H1 (cell line): ENCODE measurements at regions not wholly inside any gene's neighbourhood (a gene's known extent, or its start where the extent isn't known, plus 50 kb on each side); places are given as distances from the start of the nearest gene placed in this dataset.

Experiments
- CTCF ChIA-PET: fragments of 300-600 bp; sonication (Branson Sonifier 250); formaldehyde crosslinking; loops from one replicate; lab custom pipeline; 2021; ENCODE audit not compliant: partially characterized antibody; lab: Charles Lee
- POLR2A ChIA-PET: fragments of 300-600 bp; sonication (Branson Sonifier 250); formaldehyde crosslinking; loops from one replicate; lab custom pipeline; 2021; ENCODE audit warnings: inconsistent platforms; ENCODE audit not compliant: partially characterized antibody; lab: Charles Lee
- DNase-seq, 2 experiments: peaks; one replicate each; pipeline versions ENCODE4 v3.0.0 to v3.0.0-alpha.2; 2010 to 2022; ENCODE audit warnings: low spot score in 2 of 2, low read depth in 1 of 2, mixed read lengths in 1 of 2
- FAIRE-seq: peaks from 2 replicates; lab custom pipeline; 2011; peaks lifted over from hg19 to GRCh38; lab: Jason Lieb, UNC
- H2AFZ ChIP-seq: 2 replicates; pipeline ENCODE4 v1.8.1; 2012; ENCODE audit warnings: low read length, inconsistent platforms
- H2AK5ac ChIP-seq: 2 replicates; pipeline ENCODE4 v1.6.1; 2013; ENCODE audit warnings: low read depth, low read length
- H2BK120ac ChIP-seq: replicated peaks from 2 replicates; pipeline ENCODE3; 2013; ENCODE audit warnings: low read depth, low read length, inconsistent platforms
- H2BK12ac ChIP-seq: 2 replicates; pipeline ENCODE4 v1.6.1; 2013; ENCODE audit warnings: low read depth, low read length
- H2BK15ac ChIP-seq: 2 replicates; pipeline ENCODE4 v1.6.1; 2013; ENCODE audit warnings: low read length
- H2BK20ac ChIP-seq: 2 replicates; pipeline ENCODE4 v1.6.1; 2013; ENCODE audit warnings: low read length
- H2BK5ac ChIP-seq: 2 replicates; pipeline ENCODE4 v1.6.1; 2013; ENCODE audit warnings: low read depth, low read length
- H3K14ac ChIP-seq: 2 replicates; pipeline ENCODE4 v1.6.1; 2013; ENCODE audit warnings: inconsistent platforms; ENCODE audit not compliant: insufficient read length
- H3K18ac ChIP-seq: 2 replicates; pipeline ENCODE4 v1.6.1; 2013; ENCODE audit warnings: low read length; ENCODE audit errors: extremely low read depth
- H3K23ac ChIP-seq: 2 replicates; pipeline ENCODE4 v1.6.1; 2013; ENCODE audit warnings: inconsistent platforms; ENCODE audit not compliant: insufficient read length
- H3K23me2 ChIP-seq: 2 replicates; pipeline ENCODE4 v1.6.1; 2013; ENCODE audit warnings: low read depth, low read length
- H3K27ac ChIP-seq: 2 replicates; pipeline ENCODE4 v1.6.1; 2011; ENCODE audit warnings: low read depth, low read length, inconsistent platforms
- H3K27me3 ChIP-seq, 4 experiments: replicated peaks in 1 of 4; 1 replicate in 1 of 4; 2 replicates in 3 of 4; pipeline versions ENCODE4 v1.6.1 to v1.8.1; 2011 to 2013; ENCODE audit warnings: low read length in 3 of 4, mild to moderate bottlenecking in 3 of 4, inconsistent platforms in 2 of 4, mixed read lengths in 2 of 4, moderate library complexity in 1 of 4; ENCODE audit not compliant: control insufficient read depth in 3 of 4, insufficient read depth in 3 of 4; ENCODE audit errors: extremely low read depth in 1 of 4
- H3K36me3 ChIP-seq, 4 experiments: 2 replicates each; pipeline versions ENCODE4 v1.6.1 to v1.8.1; 2011 to 2013; ENCODE audit warnings: mild to moderate bottlenecking in 4 of 4, low read length in 3 of 4, moderate library complexity in 2 of 4, control low read depth in 1 of 4, inconsistent platforms in 1 of 4; ENCODE audit not compliant: insufficient read depth in 4 of 4, control insufficient read depth in 2 of 4
- H3K4ac ChIP-seq: replicated peaks from 2 replicates; pipeline ENCODE3; 2013; ENCODE audit warnings: low read length, low read depth, mixed read lengths, inconsistent platforms; ENCODE audit not compliant: insufficient read length
- H3K4me1 ChIP-seq, 4 experiments: replicated peaks in 1 of 4; 1 replicate in 1 of 4; 2 replicates in 3 of 4; pipeline versions ENCODE4 v1.6.1 to v1.8.1; 2011 to 2013; ENCODE audit warnings: low read length in 3 of 4, inconsistent platforms in 2 of 4, mixed read lengths in 1 of 4; ENCODE audit not compliant: insufficient read depth in 4 of 4, control insufficient read depth in 3 of 4
- H3K4me2 ChIP-seq, 2 experiments: 2 replicates each; pipeline versions ENCODE4 v1.6.1 to v1.8.1; 2011 to 2013; ENCODE audit warnings: low read depth in 2 of 2, low read length in 2 of 2, control low read depth in 1 of 2, inconsistent platforms in 1 of 2, mild to moderate bottlenecking in 1 of 2; ENCODE audit not compliant: insufficient read depth in 1 of 2
- H3K4me3 ChIP-seq, 4 experiments: fragments of 200-600, 300-600 bp in 1 of 4; sonication (generic), shearing (Covaris generic), sonication (Bioruptor Twin) in 1 of 4; 2 replicates each; pipeline versions ENCODE4 v1.5.1 to v1.8.1; 2011 to 2016; ENCODE audit warnings: low read length in 4 of 4, low read depth in 3 of 4, control low read depth in 2 of 4, inconsistent platforms in 2 of 4, mild to moderate bottlenecking in 2 of 4, mixed read lengths in 1 of 4, moderate library complexity in 1 of 4; ENCODE audit not compliant: insufficient read depth in 2 of 4; ENCODE audit errors: extremely low read depth in 1 of 4
- H3K56ac ChIP-seq: replicated peaks from 2 replicates; pipeline ENCODE3; 2013; ENCODE audit warnings: low read depth, mild to moderate bottlenecking, mixed read lengths, low read length, inconsistent platforms; ENCODE audit not compliant: insufficient read length
- H3K79me1 ChIP-seq: 2 replicates; pipeline ENCODE4 v1.6.1; 2013; ENCODE audit warnings: low read depth, low read length, control low read depth
- H3K79me2 ChIP-seq, 2 experiments: 2 replicates each; pipeline versions ENCODE4 v1.6.1 to v1.8.1; 2012 to 2013; ENCODE audit warnings: low read length in 2 of 2, mild to moderate bottlenecking in 2 of 2, inconsistent platforms in 1 of 2; ENCODE audit not compliant: insufficient read depth in 2 of 2, control insufficient read depth in 1 of 2
- H3K9ac ChIP-seq, 4 experiments: replicated peaks in 1 of 4; 1 replicate in 1 of 4; 2 replicates in 3 of 4; pipeline versions ENCODE4 v1.6.1 to v1.8.1; 2011 to 2013; ENCODE audit warnings: low read depth in 3 of 4, low read length in 3 of 4, control low read depth in 2 of 4, mild to moderate bottlenecking in 2 of 4, moderate library complexity in 2 of 4, inconsistent platforms in 1 of 4; ENCODE audit errors: extremely low read depth in 1 of 4
- H3K9me3 ChIP-seq, 2 experiments: 2 replicates each; pipeline versions ENCODE4 v1.6.1 to v1.8.1; 2012 to 2013; ENCODE audit warnings: mild to moderate bottlenecking in 2 of 2, moderate library complexity in 2 of 2, control low read depth in 1 of 2, inconsistent platforms in 1 of 2, low read depth in 1 of 2, low read length in 1 of 2, mixed read lengths in 1 of 2; ENCODE audit not compliant: insufficient read depth in 2 of 2
- H4K20me1 ChIP-seq, 2 experiments: replicated peaks in 1 of 2; 2 replicates each; pipeline versions ENCODE3 to v1.8.1; 2011 to 2013; ENCODE audit warnings: inconsistent platforms in 2 of 2, low read length in 2 of 2, mild to moderate bottlenecking in 1 of 2; ENCODE audit not compliant: insufficient read depth in 2 of 2, control insufficient read depth in 1 of 2
- H4K5ac ChIP-seq: 2 replicates; pipeline ENCODE4 v1.6.1; 2013; ENCODE audit warnings: low read length, low read depth, mixed read lengths, inconsistent platforms; ENCODE audit not compliant: insufficient read length
- H4K8ac ChIP-seq: 2 replicates; pipeline ENCODE4 v1.8.0; 2013; ENCODE audit warnings: mild to moderate bottlenecking, moderate library complexity, low read length, inconsistent platforms; ENCODE audit not compliant: insufficient read depth; ENCODE audit errors: extremely low read depth
- H4K91ac ChIP-seq: replicated peaks from 2 replicates; pipeline ENCODE3; 2013; ENCODE audit warnings: low read length, mixed read lengths, inconsistent platforms; ENCODE audit not compliant: insufficient read length
- GABPA ChIP-seq: IDR thresholded peaks from 2 replicates; pipeline ENCODE4 v1.6.1; 2011; ENCODE audit warnings: mild to moderate bottlenecking, low read length, moderate library complexity, borderline replicate concordance; ENCODE audit not compliant: insufficient read depth
- GTF2F1 ChIP-seq: IDR thresholded peaks from 2 replicates; pipeline ENCODE4 v1.6.1; 2012; ENCODE audit warnings: low read depth, low read length, improper control_type of control experiment, borderline replicate concordance
- RBBP5 ChIP-seq: IDR thresholded peaks from 2 replicates; pipeline ENCODE4 v1.7.1; 2012; ENCODE audit warnings: low read depth, mild to moderate bottlenecking, inconsistent platforms, low read length, moderate library complexity, borderline replicate concordance
- SIX5 ChIP-seq: IDR thresholded peaks from 2 replicates; pipeline ENCODE4 v1.6.1; 2011; ENCODE audit warnings: mild to moderate bottlenecking, low read depth, low read length
- WGBS, 2 experiments: shearing (Covaris generic) in 1 of 2; methylation state at CpG; one replicate each; pipeline versions ENCODE4 v1.1.6 to v1.1.7; 2013 to 2015; ENCODE audit warnings: low lambda C conversion rate in 2 of 2, mixed read lengths in 2 of 2, inconsistent platforms in 1 of 2, low coverage in 1 of 2, missing lambda C conversion rate in 1 of 2; ENCODE audit not compliant: insufficient replicate concordance in 2 of 2, insufficient coverage in 1 of 2, insufficient read length in 1 of 2; ENCODE audit errors: extremely low coverage in 1 of 2, missing lambda C conversion rate in 1 of 2; 5-methylcytosine and 5-hydroxymethylcytosine counted together

- 0 out of 7 replicates have a peak, but pooled peaks cover 0 to 2% (median 0%) of the 10 kb centered on the region in 4 experiments for H3K4me1 ChIP-seq
- H3K27me3 ChIP-seq = no peaks in the 10 kb centered on the region
- H2BK12ac ChIP-seq = no peak overlapping the region
- H3K9me3 ChIP-seq = no peaks in the 10 kb centered on the region
- ChIA-PET CTCF (interaction anchor here (1.1 to 1.3 kb wide), 2 partner anchors 18 to 77 kb away, joined by 3 read pairs; no protein-coding TSS in a partner anchor), POLR2A (no interaction called here)
- H3K4ac ChIP-seq = no peak overlapping the region
- H3K27ac ChIP-seq = no peak overlapping the region
- no peak overlapping the region for H3K14ac ChIP-seq
- no peaks in the 10 kb centered on the region for H3K23me2 ChIP-seq
- H3K36me3 ChIP-seq = no peaks in the 10 kb centered on the region
- H2BK5ac ChIP-seq = no peak overlapping the region
- 96% methylated on average over 2 of the region's 2 CpGs; no CpG with 5 or more reads in 1 of the 2 experiments for WGBS, 2 experiments
- no peaks in the 10 kb centered on the region for H4K20me1 ChIP-seq
- H3K79me1 ChIP-seq = no peaks in the 10 kb centered on the region
- no peak overlapping the region for H2BK20ac ChIP-seq
- H3K79me2 ChIP-seq = no peaks in the 10 kb centered on the region
- FAIRE-seq (no peak), DNase-seq (no peak)
- no peak overlapping the region for H3K23ac ChIP-seq
- H2BK15ac ChIP-seq = no peak overlapping the region
- no peak overlapping the region for H3K4me3 ChIP-seq
- no peak overlapping the region for H3K18ac ChIP-seq
- H2BK120ac ChIP-seq = no peak overlapping the region
- no peak overlapping the region for H2AK5ac ChIP-seq
- no peak overlapping the region for H3K9ac ChIP-seq
- H4K5ac ChIP-seq = no peak overlapping the region
- H2AFZ ChIP-seq = no peak overlapping the region
- H3K4me2 ChIP-seq = no peak overlapping the region
- no peak overlapping the region for H3K56ac ChIP-seq
- no peak for TF ChIP-seq GTF2F1
- no peak for TF ChIP-seq SIX5
- TF ChIP-seq GABPA = no peak
- TF ChIP-seq RBBP5 = no peak
- H4K91ac ChIP-seq = no peak overlapping the region
- H4K8ac ChIP-seq = no peak overlapping the region
Measured at GRCh38 chr4:106426069-106426468, 57.5 kb upstream of the GIMD1 start.
